ENCODE measurements at regions not wholly inside any gene's neighbourhood (a gene's known extent, or its start where the extent isn't known, plus 50 kb on each side); places are given as distances from the start of the nearest gene placed in this dataset.

GRCh38 chr2:217396165-217396564 lies 536.3 kb upstream of the TNP1 start:
- DNase-seq (ENCODE audit: low read depth): no peak
- H3K4me3 ChIP-seq (ENCODE audit: low read depth, low read length): no peak overlapping the region
- H3K36me3 ChIP-seq (ENCODE audit: control insufficient read depth, insufficient read depth, low read length): no peaks in the 10 kb centered on the region
- TF ChIP-seq CTCF (IDR thresholded peaks at IDR 0.05; ENCODE audit: insufficient read depth, low read length, poor library complexity, severe bottlenecking): no peak
- no peaks in the 10 kb centered on the region for H3K27me3 ChIP-seq (ENCODE audit: control insufficient read depth, insufficient read depth, low read length)

GRCh38 chr2:217394510-217395351 lies 534.9 kb upstream of the TNP1 start:
- TF ChIP-seq CTCF (IDR thresholded peaks at IDR 0.05; ENCODE audit: insufficient read depth, low read length, poor library complexity, severe bottlenecking): no peak
- no peak for DNase-seq (ENCODE audit: low read depth)

GRCh38 chr2:217393585-217394032 lies 533.7 kb upstream of the TNP1 start:
- H3K36me3 ChIP-seq (ENCODE audit: control insufficient read depth, insufficient read depth, low read length): no peaks in the 10 kb centered on the region
- peak; percentile 79 for DNase-seq (ENCODE audit: low read depth)
- no peaks in the 10 kb centered on the region for H3K27me3 ChIP-seq (ENCODE audit: control insufficient read depth, insufficient read depth, low read length)
- no peak overlapping the region for H3K4me3 ChIP-seq (ENCODE audit: low read depth, low read length)
- TF ChIP-seq CTCF (IDR thresholded peaks at IDR 0.05; ENCODE audit: insufficient read depth, low read length, poor library complexity, severe bottlenecking): no peak

More at GRCh38 chr2:217394510-217395351, 534.9 kb upstream of the TNP1 start:
- Histone ChIP-seq H3K27me3 (ENCODE audit: control insufficient read depth, insufficient read depth, low read length) (no peaks in the 10 kb centered on the region), H3K36me3 (ENCODE audit: control insufficient read depth, insufficient read depth, low read length) (no peaks in the 10 kb centered on the region), H3K4me3 (ENCODE audit: low read depth, low read length) (no peak overlapping the region)

GRCh38 chr2:217392930-217393584 lies 533.2 kb upstream of the TNP1 start:
- no peak for TF ChIP-seq CTCF (IDR thresholded peaks at IDR 0.05; ENCODE audit: insufficient read depth, low read length, poor library complexity, severe bottlenecking)
- no peak overlapping the region for H3K4me3 ChIP-seq (ENCODE audit: low read depth, low read length)
- H3K27me3 ChIP-seq (ENCODE audit: control insufficient read depth, insufficient read depth, low read length): no peaks in the 10 kb centered on the region
- DNase-seq (ENCODE audit: low read depth): no peak
- H3K36me3 ChIP-seq (ENCODE audit: control insufficient read depth, insufficient read depth, low read length): no peaks in the 10 kb centered on the region

DNA sequence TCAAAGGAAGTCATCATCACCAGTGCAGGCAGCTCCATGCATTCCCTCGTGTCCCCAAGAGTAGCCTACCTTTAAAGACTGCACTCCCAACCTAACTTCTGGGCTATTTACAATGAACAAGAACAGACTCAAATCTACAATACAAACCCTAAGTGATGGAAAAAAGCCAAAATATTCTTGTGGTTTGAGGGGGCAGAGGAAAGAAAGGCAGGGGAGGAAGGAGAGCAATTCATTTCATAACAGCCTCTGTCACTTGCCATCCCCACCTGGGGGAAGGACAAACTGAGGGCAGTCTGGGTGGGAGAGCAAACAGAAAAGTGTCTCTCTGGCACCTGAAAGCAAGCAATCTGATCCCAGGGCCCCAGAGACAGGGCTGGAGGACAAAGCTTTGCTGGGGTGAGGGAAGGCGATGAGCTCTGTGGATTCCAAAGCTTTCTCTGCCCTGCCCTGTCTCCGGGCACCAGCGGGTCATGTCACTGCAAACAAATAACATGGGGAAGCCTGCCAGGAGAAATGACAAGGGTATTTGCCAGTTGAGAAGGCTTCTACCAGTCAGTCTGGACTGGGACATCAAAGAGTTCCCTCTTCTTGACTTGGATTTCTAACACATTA lies 528.0 kb upstream of the TNP1 start:
- no peak for DNase-seq (ENCODE audit: low read depth)
- Histone ChIP-seq H3K36me3 (ENCODE audit: control insufficient read depth, insufficient read depth, low read length) (no peaks in the 10 kb centered on the region), H3K27me3 (ENCODE audit: control insufficient read depth, insufficient read depth, low read length) (no peaks in the 10 kb centered on the region), H3K4me3 (ENCODE audit: low read depth, low read length) (no peak overlapping the region)
- no peak for TF ChIP-seq CTCF (IDR thresholded peaks at IDR 0.05; ENCODE audit: insufficient read depth, low read length, poor library complexity, severe bottlenecking)
